D721Med (cell line): ENCODE measurements at regions not wholly inside any gene's neighbourhood (a gene's known extent, or its start where the extent isn't known, plus 50 kb on each side); places are given as distances from the start of the nearest gene placed in this dataset.
"Not testable (repeated sequence)": the region's sequence is repeated elsewhere in the genome, so short reads cannot be mapped to it uniquely, and the experiment has no call there.

Experiments
- DNase-seq: peaks from one replicate; pipeline ENCODE4 v3.0.0; 2011; ENCODE audit warnings: low spot score; ENCODE audit not compliant: insufficient read length
- FAIRE-seq: peaks from 2 replicates; lab custom pipeline; 2011; peaks lifted over from hg19 to GRCh38; lab: Jason Lieb, UNC
- CTCF ChIP-seq: IDR thresholded peaks from 2 replicates; pipeline ENCODE4 v1.5.1; 2012; ENCODE audit warnings: mild to moderate bottlenecking, control low read depth; ENCODE audit not compliant: insufficient read depth; ENCODE audit errors: missing control alignments

DNA sequence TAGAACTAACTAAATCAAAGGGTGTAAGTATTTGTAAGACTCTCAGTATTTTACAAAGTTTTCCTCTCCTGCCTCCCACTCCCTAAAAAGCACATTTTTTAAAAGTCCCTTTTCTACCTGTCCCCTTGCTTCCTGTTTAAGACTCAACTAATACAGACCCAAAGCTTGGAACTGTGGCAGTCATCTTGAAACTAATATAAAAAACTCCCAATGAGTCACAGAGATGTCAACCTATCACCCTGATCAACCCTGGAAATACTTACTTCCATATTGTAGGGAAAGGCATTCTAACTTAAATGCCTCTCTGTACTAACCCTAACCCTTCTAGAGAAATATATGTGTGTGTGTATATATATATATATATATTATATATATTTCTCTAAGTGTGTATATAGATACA is 184.8 kb downstream of the SPTSSA start:
- DNase-seq (no peak), FAIRE-seq (no peak)
- no peak for TF ChIP-seq CTCF

DNA sequence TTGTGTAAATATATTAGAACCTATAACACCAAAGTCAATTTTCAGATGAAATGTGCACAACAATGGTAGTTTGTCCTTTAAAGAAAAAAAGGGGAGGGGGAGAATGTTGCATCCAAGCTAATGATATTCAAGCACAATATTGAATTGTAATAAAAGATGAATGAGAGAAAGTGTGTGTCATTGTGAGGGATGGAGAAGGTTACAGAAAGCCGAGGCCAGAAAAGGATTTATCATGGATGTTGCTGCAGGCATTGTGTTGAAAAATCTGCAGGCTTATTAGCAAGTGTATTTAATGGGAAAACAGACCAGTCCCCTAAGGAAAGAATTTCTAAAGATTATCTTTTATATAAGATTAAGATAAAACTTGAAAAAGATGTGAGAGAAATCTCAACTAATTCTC is 186.5 kb downstream of the SPTSSA start:
- no peak for DNase-seq
- no peak for TF ChIP-seq CTCF
- no peak for FAIRE-seq

- DNase-seq (no peak), FAIRE-seq (no peak)
- TF ChIP-seq CTCF = no peak
These were observed 187.0 kb downstream of the SPTSSA start for GRCh38 chr14:34275078-34275477.

- not testable (repeated sequence) for FAIRE-seq, DNase-seq
These were observed 188.3 kb downstream of the SPTSSA start for GRCh38 chr14:34273716-34274115.

GRCh38 chr14:34270361-34270760 is 191.7 kb downstream of the SPTSSA start:
- TF ChIP-seq CTCF = no peak
- no peak for DNase-seq
- FAIRE-seq = no peak

- no peak for TF ChIP-seq CTCF
- DNase-seq = no peak
- FAIRE-seq = no peak
These were observed 195.7 kb downstream of the SPTSSA start for GRCh38 chr14:34266344-34266743.

DNA sequence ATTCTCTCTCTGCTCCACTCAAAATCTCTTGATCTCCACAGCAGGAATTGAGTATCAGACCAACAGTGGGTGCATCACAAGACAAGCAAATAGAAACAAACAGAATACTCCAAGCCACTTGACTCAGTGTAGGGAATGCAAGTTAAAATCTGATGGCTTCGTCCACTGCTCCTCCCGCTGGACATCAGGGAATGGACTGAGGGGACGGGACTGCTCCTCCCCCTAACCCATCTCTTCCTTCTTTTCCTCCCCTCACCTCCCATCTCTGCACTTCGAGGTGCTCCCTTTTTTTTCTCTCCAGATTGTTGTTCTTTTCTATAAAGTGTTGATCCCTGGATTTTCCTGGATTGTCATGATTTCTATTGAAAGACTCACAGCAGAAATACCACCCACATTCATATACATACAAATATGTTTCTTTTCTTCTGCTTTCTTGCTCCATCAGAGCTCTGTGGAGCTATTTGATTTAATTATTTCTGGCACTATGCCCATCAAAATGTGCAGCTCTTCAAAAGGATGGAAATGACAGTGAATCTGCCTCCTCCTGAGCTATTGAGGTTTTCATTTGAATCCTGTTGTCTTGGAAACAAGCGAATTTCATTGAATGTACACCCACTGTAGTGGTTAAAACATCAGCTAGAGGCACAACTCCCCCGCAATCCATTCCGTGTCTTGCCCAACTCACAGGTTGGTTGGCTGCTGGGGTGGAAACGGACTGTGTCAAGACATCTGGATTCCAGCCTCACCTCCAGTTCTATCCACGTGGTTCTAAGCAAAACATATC is 199.7 kb downstream of the SPTSSA start:
- DNase-seq (no peak), FAIRE-seq (no peak)
- no peak for TF ChIP-seq CTCF

GRCh38 chr14:34259996-34260395 is 202.0 kb downstream of the SPTSSA start:
- TF ChIP-seq CTCF = no peak
- no peak for FAIRE-seq
- DNase-seq = no peak
